ENCODE measurements at regions not wholly inside any gene's neighbourhood (a gene's known extent, or its start where the extent isn't known, plus 50 kb on each side); places are given as distances from the start of the nearest gene placed in this dataset.
"Not testable (repeated sequence)": the region's sequence is repeated elsewhere in the genome, so short reads cannot be mapped to it uniquely, and the experiment has no call there.

- in situ Hi-C loops (cut with HindIII; ENCODE audit: low pct_unique_long_range_greater_than_20kb, low sequenced_read_pairs), result no loop called here
Measured at GRCh38 chr3:139217633-139218032, 126.2 kb upstream of the MRPS22 start.

GRCh38 chr3:139218046-139218445, 125.8 kb upstream of the MRPS22 start:
- in situ Hi-C loops (cut with HindIII; ENCODE audit: low pct_unique_long_range_greater_than_20kb, low sequenced_read_pairs), result no loop called here
- no peak for DNase-seq (ENCODE audit: low read depth)

More at GRCh38 chr3:139217633-139218032, 126.2 kb upstream of the MRPS22 start:
- DNase-seq (ENCODE audit: low read depth), result no peak

- DNase-seq (ENCODE audit: low read depth), result no peak
- in situ Hi-C loops (cut with HindIII; ENCODE audit: low pct_unique_long_range_greater_than_20kb, low sequenced_read_pairs), result no loop called here
Measured at GRCh38 chr3:139219463-139219862, 124.4 kb upstream of the MRPS22 start.

GRCh38 chr3:139222100-139222657, 121.6 kb upstream of the MRPS22 start:
- in situ Hi-C loops (cut with HindIII; ENCODE audit: low pct_unique_long_range_greater_than_20kb, low sequenced_read_pairs), result no loop called here
- DNase-seq (ENCODE audit: low read depth), result no peak

GRCh38 chr3:139225548-139225947, 118.3 kb upstream of the MRPS22 start:
- DNase-seq (ENCODE audit: low read depth), result no peak

GRCh38 chr3:139226731-139227130, 117.1 kb upstream of the MRPS22 start:
- in situ Hi-C loops (cut with HindIII; ENCODE audit: low pct_unique_long_range_greater_than_20kb, low sequenced_read_pairs), result no loop called here
- no peak for DNase-seq (ENCODE audit: low read depth)

More at GRCh38 chr3:139225548-139225947, 118.3 kb upstream of the MRPS22 start:
- in situ Hi-C loops (cut with HindIII; ENCODE audit: low pct_unique_long_range_greater_than_20kb, low sequenced_read_pairs), result no loop called here

- in situ Hi-C loops (cut with HindIII; ENCODE audit: low pct_unique_long_range_greater_than_20kb, low sequenced_read_pairs), result no loop called here
- no peak for DNase-seq (ENCODE audit: low read depth)
Measured at GRCh38 chr3:139227165-139227564, 116.7 kb upstream of the MRPS22 start.

GRCh38 chr3:139227827-139228226, 116.0 kb upstream of the MRPS22 start:
- in situ Hi-C loops (cut with HindIII; ENCODE audit: low pct_unique_long_range_greater_than_20kb, low sequenced_read_pairs), result no loop called here
- no peak for DNase-seq (ENCODE audit: low read depth)

- DNase-seq (ENCODE audit: low read depth), result no peak
- in situ Hi-C loops (cut with HindIII; ENCODE audit: low pct_unique_long_range_greater_than_20kb, low sequenced_read_pairs), result no loop called here
Measured at GRCh38 chr3:139230391-139230790, 113.4 kb upstream of the MRPS22 start.

GRCh38 chr3:139231555-139232281, 112.1 kb upstream of the MRPS22 start:
- in situ Hi-C loops (cut with HindIII; ENCODE audit: low pct_unique_long_range_greater_than_20kb, low sequenced_read_pairs), result no loop called here
- no peak for DNase-seq (ENCODE audit: low read depth)

- in situ Hi-C loops (cut with HindIII; ENCODE audit: low pct_unique_long_range_greater_than_20kb, low sequenced_read_pairs); DNase-seq (ENCODE audit: low read depth): not testable (repeated sequence)
Measured at GRCh38 chr3:139232341-139232740, 111.5 kb upstream of the MRPS22 start.

- in situ Hi-C loops (cut with HindIII; ENCODE audit: low pct_unique_long_range_greater_than_20kb, low sequenced_read_pairs), result no loop called here
- no peak for DNase-seq (ENCODE audit: low read depth)
Measured at GRCh38 chr3:139234491-139234890, 109.3 kb upstream of the MRPS22 start.

GRCh38 chr3:139235192-139235591, 108.6 kb upstream of the MRPS22 start:
- in situ Hi-C loops (cut with HindIII; ENCODE audit: low pct_unique_long_range_greater_than_20kb, low sequenced_read_pairs), result no loop called here
- DNase-seq (ENCODE audit: low read depth), result no peak

GRCh38 chr3:139236336-139236735, 107.5 kb upstream of the MRPS22 start:
- in situ Hi-C loops (cut with HindIII; ENCODE audit: low pct_unique_long_range_greater_than_20kb, low sequenced_read_pairs), result no loop called here
- no peak for DNase-seq (ENCODE audit: low read depth)

GRCh38 chr3:139238281-139239030, 105.4 kb upstream of the MRPS22 start:
- DNase-seq (ENCODE audit: low read depth), result no peak
- in situ Hi-C loops (cut with HindIII; ENCODE audit: low pct_unique_long_range_greater_than_20kb, low sequenced_read_pairs), result no loop called here

GRCh38 chr3:139239550-139239949, 104.3 kb upstream of the MRPS22 start:
- in situ Hi-C loops (cut with HindIII; ENCODE audit: low pct_unique_long_range_greater_than_20kb, low sequenced_read_pairs), result no loop called here

GRCh38 chr3:139241783-139242182, 102.0 kb upstream of the MRPS22 start:
- in situ Hi-C loops (cut with HindIII; ENCODE audit: low pct_unique_long_range_greater_than_20kb, low sequenced_read_pairs), result no loop called here
- no peak for DNase-seq (ENCODE audit: low read depth)

More at GRCh38 chr3:139239550-139239949, 104.3 kb upstream of the MRPS22 start:
- DNase-seq (ENCODE audit: low read depth), result no peak

GRCh38 chr3:139243710-139244109, 100.1 kb upstream of the MRPS22 start:
- in situ Hi-C loops (cut with HindIII; ENCODE audit: low pct_unique_long_range_greater_than_20kb, low sequenced_read_pairs), result no loop called here
- DNase-seq (ENCODE audit: low read depth), result no peak

GRCh38 chr3:139248593-139249255, 95.1 kb upstream of the MRPS22 start:
- in situ Hi-C loops (cut with HindIII; ENCODE audit: low pct_unique_long_range_greater_than_20kb, low sequenced_read_pairs), result no loop called here

More at GRCh38 chr3:139248593-139249255, 95.1 kb upstream of the MRPS22 start:
- no peak for DNase-seq (ENCODE audit: low read depth)
